Stimulated activated CD4-positive, alpha-beta T cell treated with anti-CD3 and anti-CD28 coated beads, Interleukin-1b, Interleukin-23, amount 100 ng/mL, for 4 hours (primary cell): ENCODE measurements at regions not wholly inside any gene's neighbourhood (a gene's known extent, or its start where the extent isn't known, plus 50 kb on each side); places are given as distances from the start of the nearest gene placed in this dataset.
"Not testable (repeated sequence)": the region's sequence is repeated elsewhere in the genome, so short reads cannot be mapped to it uniquely, and the experiment has no call there.

Experiments
- DNase-seq, 2 donors: peaks; one replicate each; pipeline ENCODE4 v3.0.0-alpha.2; 2020; ENCODE audit warnings: low read depth in 2 of 2

GRCh38 chr2:194116861-194117260 is 1540.2 kb upstream of the SLC39A10 start:
- no peak for DNase-seq

GRCh38 chr2:194105358-194105757 is 1551.7 kb upstream of the SLC39A10 start:
- no peak for DNase-seq

GRCh38 chr2:194104687-194105086 is 1552.3 kb upstream of the SLC39A10 start:
- no peak for DNase-seq

GRCh38 chr2:194103941-194104659 is 1552.9 kb upstream of the SLC39A10 start:
- DNase-seq: no peak

- DNase-seq: no peak
These were observed 1554.5 kb upstream of the SLC39A10 start for GRCh38 chr2:194102546-194102945.

- no peak for DNase-seq
These were observed 1556.8 kb upstream of the SLC39A10 start for GRCh38 chr2:194100201-194100600.

GRCh38 chr2:194096402-194096801 is 1560.6 kb upstream of the SLC39A10 start:
- no peak for DNase-seq

GRCh38 chr2:194095359-194095758 is 1561.7 kb upstream of the SLC39A10 start:
- no peak for DNase-seq

- no peak for DNase-seq
These were observed 1566.6 kb upstream of the SLC39A10 start for GRCh38 chr2:194090251-194090905.

GRCh38 chr2:194087089-194087958 is 1569.7 kb upstream of the SLC39A10 start:
- no peak for DNase-seq

GRCh38 chr2:194086129-194086528 is 1570.9 kb upstream of the SLC39A10 start:
- no peak for DNase-seq

GRCh38 chr2:194079989-194080388 is 1577.0 kb upstream of the SLC39A10 start:
- DNase-seq: no peak

GRCh38 chr2:194077366-194077765 is 1579.7 kb upstream of the SLC39A10 start:
- no peak for DNase-seq

GRCh38 chr2:194062401-194062800 is 1594.6 kb upstream of the SLC39A10 start:
- no peak for DNase-seq

- DNase-seq: no peak
These were observed 1596.8 kb upstream of the SLC39A10 start for GRCh38 chr2:194060269-194060668.

GRCh38 chr2:194054313-194054712 is 1602.7 kb upstream of the SLC39A10 start:
- no peak for DNase-seq

- DNase-seq: no peak
These were observed 1612.7 kb upstream of the SLC39A10 start for GRCh38 chr2:194044321-194044720.

- not testable (repeated sequence) for DNase-seq
These were observed 1635.9 kb upstream of the SLC39A10 start for GRCh38 chr2:194021130-194021529.

GRCh38 chr2:194020155-194020554 is 1636.9 kb upstream of the SLC39A10 start:
- no peak for DNase-seq

GRCh38 chr2:194015751-194016150 is 1641.3 kb upstream of the SLC39A10 start:
- no peak for DNase-seq

- DNase-seq: no peak
These were observed 1642.4 kb upstream of the SLC39A10 start for GRCh38 chr2:194014639-194015038.

GRCh38 chr2:194004590-194005206 is 1652.3 kb upstream of the SLC39A10 start:
- no peak for DNase-seq
